ENCODE measurements at regions not wholly inside any gene's neighbourhood (a gene's known extent, or its start where the extent isn't known, plus 50 kb on each side); places are given as distances from the start of the nearest gene placed in this dataset.

GRCh38 chr11:22449441-22449840 lies 111.3 kb downstream of the SLC17A6 start:
- CTCF ChIA-PET = no interaction called here
- RAD21 ChIA-PET (ENCODE audit: unreplicated experiment) = no interaction called here
- H2AFZ ChIP-seq (ENCODE audit: control insufficient read depth, low read depth, low read length) = no peak overlapping the region
- H3K27me3 ChIP-seq (replicated peaks in 1 of 2; ENCODE audit: control insufficient read depth in 2 of 2, insufficient read depth in 2 of 2, low read length in 1 of 2) = no peaks in the 10 kb centered on the region
- no peak overlapping the region for H3K9ac ChIP-seq (ENCODE audit: control insufficient read depth, insufficient read depth, low read length)
- POLR2A ChIA-PET = no interaction called here
- ATAC-seq (no peak), DNase-seq (ENCODE audit: low read depth, low spot score) (no peak), FAIRE-seq (no peak)
- intact Hi-C loops (cut with micrococcal nuclease; ENCODE audit: unreplicated experiment) (no loop called here), in situ Hi-C loops (cut with MboI) (no loop called here)
- H3K4me2 ChIP-seq (ENCODE audit: control insufficient read depth, insufficient read depth) = no peak overlapping the region
- no peaks in the 10 kb centered on the region for H3K79me2 ChIP-seq (ENCODE audit: control insufficient read depth, insufficient read depth, low read length)
- SMC1A ChIA-PET (ENCODE audit: uncharacterized antibody, unreplicated experiment) = no interaction called here
- H3K4me3 ChIP-seq = no peak overlapping the region
- H3K27ac ChIP-seq (ENCODE audit: control insufficient read depth, insufficient read depth) = no peak overlapping the region
- no peaks in the 10 kb centered on the region for H3K9me3 ChIP-seq (replicated peaks; ENCODE audit: control insufficient read depth, insufficient read depth, low read length)
- no TSS peak for BruUV-seq (replicated peaks)
- TF ChIP-seq BMI1 (IDR thresholded peaks at IDR 0.05; ENCODE audit: borderline replicate concordance) = no peak
- TF ChIP-seq HDGF (IDR thresholded peaks at IDR 0.05) = no peak
- TF ChIP-seq TCF7 (IDR thresholded peaks at IDR 0.05; ENCODE audit: borderline replicate concordance) = no peak
- no peak for TF ChIP-seq TAF1 (IDR thresholded peaks at IDR 0.05; ENCODE audit: borderline replicate concordance, low read depth, low read length)
- no peak for TF ChIP-seq WRNIP1 (IDR thresholded peaks at IDR 0.05; ENCODE audit: borderline replicate concordance, low read depth, low read length)
- no peak for TF ChIP-seq IRF4 (IDR thresholded peaks at IDR 0.05; ENCODE audit: low read depth, low read length)
- TF ChIP-seq ZBED1 (IDR thresholded peaks at IDR 0.05; ENCODE audit: borderline replicate concordance) = no peak
- TF ChIP-seq SIN3A (IDR thresholded peaks at IDR 0.05; ENCODE audit: low read depth, low read length) = no peak
- H4K20me1 ChIP-seq (ENCODE audit: control insufficient read depth, insufficient read depth) = no peaks in the 10 kb centered on the region
- H3K4me1 ChIP-seq (ENCODE audit: control insufficient read depth, insufficient read depth, low read length) = no peaks in the 10 kb centered on the region
- H3K36me3 ChIP-seq (ENCODE audit: control insufficient read depth in 2 of 2, insufficient read depth in 2 of 2, low read length in 1 of 2) = no peaks in the 10 kb centered on the region

- Histone ChIP-seq H3K4me2 (ENCODE audit: control insufficient read depth, insufficient read depth) (no peak overlapping the region), H3K36me3 (ENCODE audit: control insufficient read depth in 2 of 2, insufficient read depth in 2 of 2, low read length in 1 of 2) (no peaks in the 10 kb centered on the region), H3K27ac (ENCODE audit: control insufficient read depth, insufficient read depth) (no peak overlapping the region), H3K9me3 (replicated peaks; ENCODE audit: control insufficient read depth, insufficient read depth, low read length) (no peaks in the 10 kb centered on the region), H2AFZ (ENCODE audit: control insufficient read depth, low read depth, low read length) (no peak overlapping the region), H4K20me1 (ENCODE audit: control insufficient read depth, insufficient read depth) (no peaks in the 10 kb centered on the region), H3K4me3 (no peak overlapping the region), H3K9ac (ENCODE audit: control insufficient read depth, insufficient read depth, low read length) (no peak overlapping the region), H3K27me3 (replicated peaks in 1 of 2; ENCODE audit: control insufficient read depth in 2 of 2, insufficient read depth in 2 of 2, low read length in 1 of 2) (no peaks in the 10 kb centered on the region), H3K4me1 (ENCODE audit: control insufficient read depth, insufficient read depth, low read length) (no peaks in the 10 kb centered on the region), H3K79me2 (ENCODE audit: control insufficient read depth, insufficient read depth, low read length) (no peaks in the 10 kb centered on the region)
- in situ Hi-C loops (cut with MboI) = no loop called here
- intact Hi-C loops (cut with micrococcal nuclease; ENCODE audit: unreplicated experiment) = no loop called here
- ChIA-PET CTCF (no interaction called here), SMC1A (ENCODE audit: uncharacterized antibody, unreplicated experiment) (interaction anchor here (1.2 kb wide), 1 partner anchor 134 kb away, joined by 3 read pairs; no protein-coding TSS in a partner anchor), RAD21 (ENCODE audit: unreplicated experiment) (interaction anchor here (0.6 kb wide), 1 partner anchor 34 kb away, joined by 3 read pairs; no protein-coding TSS in a partner anchor), POLR2A (no interaction called here)
- FAIRE-seq (no peak), DNase-seq (ENCODE audit: low read depth, low spot score) (no peak), ATAC-seq (no peak)
- 0% methylated on average over 2 of the region's 2 CpGs for WGBS (ENCODE audit: insufficient coverage, insufficient replicate concordance, low lambda C conversion rate, missing lambda C conversion rate)
- BruUV-seq (replicated peaks) = no TSS peak
- TF ChIP-seq, protein P1, sequence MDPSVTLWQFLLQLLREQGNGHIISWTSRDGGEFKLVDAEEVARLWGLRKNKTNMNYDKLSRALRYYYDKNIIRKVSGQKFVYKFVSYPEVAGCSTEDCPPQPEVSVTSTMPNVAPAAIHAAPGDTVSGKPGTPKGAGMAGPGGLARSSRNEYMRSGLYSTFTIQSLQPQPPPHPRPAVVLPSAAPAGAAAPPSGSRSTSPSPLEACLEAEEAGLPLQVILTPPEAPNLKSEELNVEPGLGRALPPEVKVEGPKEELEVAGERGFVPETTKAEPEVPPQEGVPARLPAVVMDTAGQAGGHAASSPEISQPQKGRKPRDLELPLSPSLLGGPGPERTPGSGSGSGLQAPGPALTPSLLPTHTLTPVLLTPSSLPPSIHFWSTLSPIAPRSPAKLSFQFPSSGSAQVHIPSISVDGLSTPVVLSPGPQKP (IDR thresholded peaks at IDR 0.05; ENCODE audit: low read depth, low read length) = no peak
- TF ChIP-seq WRNIP1 (IDR thresholded peaks at IDR 0.05; ENCODE audit: borderline replicate concordance, low read depth, low read length) (no peak), TCF3 (IDR thresholded peaks at IDR 0.05; ENCODE audit: borderline replicate concordance, insufficient read depth, low read depth, low read length) (no peak), ESRRA (IDR thresholded peaks at IDR 0.05; ENCODE audit: low read length) (no peak), DPF2 (IDR thresholded peaks at IDR 0.05) (no peak), BCL11A (IDR thresholded peaks at IDR 0.05; ENCODE audit: low read depth, low read length) (no peak), PAX8 (IDR thresholded peaks at IDR 0.05) (no peak), SUPT20H (IDR thresholded peaks at IDR 0.05; ENCODE audit: borderline replicate concordance, control insufficient read depth, low read depth, low read length) (no peak), USF1 (IDR thresholded peaks at IDR 0.05; ENCODE audit: borderline replicate concordance, extremely low read length, insufficient read depth, low read depth, low read length) (no peak), SREBF2 (IDR thresholded peaks at IDR 0.05; ENCODE audit: low read length) (no peak), CEBPB (IDR thresholded peaks at IDR 0.05; ENCODE audit: borderline replicate concordance in 1 of 2, low read depth in 2 of 2, low read length in 2 of 2) (no peak), PAX5 (IDR thresholded peaks at IDR 0.05; ENCODE audit: borderline replicate concordance, low read depth, low read length) (no peak), CREM (IDR thresholded peaks at IDR 0.05; ENCODE audit: low read depth) (no peak), IKZF2 (IDR thresholded peaks at IDR 0.05) (no peak)
Measured at GRCh38 chr11:22444076-22444475, 105.9 kb downstream of the SLC17A6 start.
